NOMO-1 treated with dmso at 0.1 percent for 144 hours (cell line): ENCODE measurements at regions not wholly inside any gene's neighbourhood (a gene's known extent, or its start where the extent isn't known, plus 50 kb on each side); places are given as distances from the start of the nearest gene placed in this dataset.
"Not testable (repeated sequence)": the region's sequence is repeated elsewhere in the genome, so short reads cannot be mapped to it uniquely, and the experiment has no call there.

Source experiments
- DNase-seq: peaks from one replicate; lab custom pipeline; 2025; ENCODE audit not compliant: unreplicated experiment; lab: John Stamatoyannopoulos, UW

- no peak for DNase-seq
Observed at GRCh38 chr4:43089730-43090129, 197.2 kb downstream of the GRXCR1 start.

DNA sequence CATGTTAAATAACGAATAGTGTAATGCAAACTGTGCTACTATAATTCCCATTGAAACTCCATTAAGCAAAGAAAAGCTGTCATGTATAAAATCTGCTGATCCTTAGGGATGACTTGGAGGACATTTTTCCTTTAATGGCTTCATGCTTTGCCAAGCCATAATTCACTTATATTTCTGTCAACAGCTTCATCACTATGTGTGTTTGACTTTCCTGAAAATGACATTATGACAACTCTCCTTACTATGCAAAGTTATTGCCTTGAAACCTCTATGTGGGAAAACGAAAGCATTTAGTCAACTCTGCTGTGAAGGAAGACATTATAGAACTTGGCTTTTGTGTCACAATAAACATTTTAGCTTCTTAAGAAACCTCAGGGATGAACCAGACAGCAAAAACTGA, 210.5 kb downstream of the GRXCR1 start:
- DNase-seq, result no peak

DNA sequence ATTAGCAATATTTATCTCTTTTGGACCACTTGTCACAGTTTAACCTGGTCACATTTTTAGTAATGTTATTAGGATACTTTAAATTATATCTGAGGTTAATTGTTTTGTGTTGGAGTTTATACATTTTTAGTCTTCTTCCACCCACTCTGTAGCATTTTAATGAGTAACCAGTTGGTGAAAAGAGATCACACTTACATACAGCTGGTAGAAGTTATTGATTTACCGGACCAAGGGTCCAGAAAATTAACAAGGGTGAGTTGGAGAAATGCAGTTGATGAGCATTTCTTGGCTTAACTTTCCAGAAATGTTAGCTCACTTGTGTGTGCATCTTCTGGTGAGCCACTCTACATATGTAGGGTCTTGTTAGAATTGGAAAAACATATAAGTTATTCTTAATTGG, 219.6 kb downstream of the GRXCR1 start:
- DNase-seq, result no peak

DNA sequence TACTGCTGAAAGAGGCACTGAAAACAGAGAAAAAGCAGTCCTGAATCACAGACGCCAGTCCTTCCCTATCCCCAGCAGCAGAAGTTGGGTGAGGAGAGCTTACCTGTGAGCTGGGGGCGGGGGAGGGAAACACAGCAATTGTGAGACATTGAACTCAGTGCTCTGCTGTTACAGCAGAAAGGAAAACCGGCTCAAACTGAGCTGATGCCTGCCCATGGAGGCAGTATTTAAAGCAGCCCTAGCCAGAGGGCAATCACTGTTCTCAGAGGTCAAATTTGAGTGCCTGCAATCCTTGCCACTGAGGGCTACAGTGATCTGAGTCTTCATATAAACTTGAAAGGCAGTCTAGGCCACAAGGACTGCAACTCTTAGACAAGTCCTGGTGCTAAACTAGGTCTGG, 220.7 kb downstream of the GRXCR1 start:
- DNase-seq, result no peak

- DNase-seq, result no peak
Observed at GRCh38 chr4:43126595-43126994, 234.1 kb downstream of the GRXCR1 start.

- no peak for DNase-seq
Observed at GRCh38 chr4:43130228-43131021, 237.9 kb downstream of the GRXCR1 start.

- peak; percentile 37 for DNase-seq
Observed at GRCh38 chr4:43132010-43132582, 239.6 kb downstream of the GRXCR1 start.

GRCh38 chr4:43133566-43133965, 241.1 kb downstream of the GRXCR1 start:
- no peak for DNase-seq

DNA sequence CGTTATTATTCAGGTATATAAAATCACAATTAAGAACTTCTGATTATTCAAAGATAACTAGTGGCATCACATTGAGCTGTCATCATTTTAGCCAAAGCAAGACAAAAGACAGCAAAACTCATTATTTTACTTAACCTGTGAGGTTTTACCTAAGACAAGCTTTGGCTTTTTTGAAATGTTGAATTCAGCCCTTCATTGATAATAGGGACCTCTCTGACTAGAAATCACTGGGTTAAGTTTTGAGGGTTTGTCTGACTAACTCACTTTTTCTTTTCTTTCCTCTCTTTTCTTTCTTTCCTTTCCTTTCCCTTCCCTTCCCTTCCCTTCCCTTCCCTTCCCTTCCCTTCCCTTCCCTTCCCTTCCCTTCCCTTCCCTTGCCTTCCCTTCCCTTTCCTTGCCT, 244.2 kb downstream of the GRXCR1 start:
- no peak for DNase-seq

DNA sequence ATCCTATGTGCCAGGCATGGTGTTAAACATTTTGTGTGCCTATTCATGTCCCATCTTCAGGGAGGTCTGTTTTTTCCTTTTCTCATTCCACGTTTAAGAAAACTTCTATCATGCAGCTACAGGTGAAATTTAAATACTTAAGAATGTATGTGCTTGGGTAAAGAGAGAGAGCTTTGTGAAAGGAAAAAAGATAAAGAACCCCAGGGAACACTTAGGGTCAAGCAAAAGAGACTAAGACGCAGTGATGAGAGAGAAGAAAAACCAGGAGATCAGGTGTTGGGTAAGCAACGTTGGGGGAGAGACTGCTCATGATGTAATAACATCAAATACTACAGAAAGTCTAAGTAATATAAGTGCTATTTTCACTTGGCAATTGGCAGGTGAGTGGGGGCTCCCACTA, 253.7 kb downstream of the GRXCR1 start:
- DNase-seq, result no peak

DNA sequence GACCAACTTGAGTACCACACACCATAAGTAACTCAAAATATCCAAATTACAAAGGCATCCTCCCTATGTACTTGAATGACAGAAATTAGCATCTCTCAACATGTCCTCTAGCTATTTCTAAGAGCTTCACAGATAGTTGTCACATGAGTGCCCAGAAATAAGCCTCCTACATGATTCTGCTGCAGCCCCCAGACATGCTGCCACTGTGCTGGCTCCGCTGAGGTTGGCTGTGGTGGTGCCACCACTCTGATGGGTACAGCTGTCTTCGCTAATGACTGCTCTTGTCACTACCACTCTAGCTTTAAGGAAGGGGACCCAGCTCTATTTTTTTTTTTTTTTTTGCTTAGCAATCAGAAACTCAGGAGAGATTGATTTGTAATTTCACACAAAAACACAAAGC, 256.0 kb downstream of the GRXCR1 start:
- no peak for DNase-seq

GRCh38 chr4:43163101-43163792, 270.7 kb downstream of the GRXCR1 start:
- DNase-seq, result peak; percentile 19

DNA sequence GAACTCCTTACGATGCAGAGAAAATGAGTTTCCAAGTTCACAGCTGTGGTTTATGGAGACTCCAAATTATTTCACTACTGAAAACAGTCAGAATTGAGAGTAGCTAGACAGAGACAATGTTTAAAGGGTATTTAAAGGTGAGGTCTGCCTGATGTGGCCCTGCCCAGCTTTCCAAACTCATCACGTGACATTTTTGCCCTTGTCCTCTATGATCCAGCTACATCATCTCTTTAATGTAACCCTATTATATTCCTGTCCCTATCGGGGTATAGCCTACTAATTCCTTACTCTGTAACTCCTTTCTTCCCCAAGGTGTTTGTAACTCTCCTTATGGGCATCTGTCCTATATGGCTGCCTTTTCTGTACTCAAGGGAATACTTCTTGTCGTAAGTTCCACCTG, 297.2 kb downstream of the GRXCR1 start:
- DNase-seq, result no peak

DNA sequence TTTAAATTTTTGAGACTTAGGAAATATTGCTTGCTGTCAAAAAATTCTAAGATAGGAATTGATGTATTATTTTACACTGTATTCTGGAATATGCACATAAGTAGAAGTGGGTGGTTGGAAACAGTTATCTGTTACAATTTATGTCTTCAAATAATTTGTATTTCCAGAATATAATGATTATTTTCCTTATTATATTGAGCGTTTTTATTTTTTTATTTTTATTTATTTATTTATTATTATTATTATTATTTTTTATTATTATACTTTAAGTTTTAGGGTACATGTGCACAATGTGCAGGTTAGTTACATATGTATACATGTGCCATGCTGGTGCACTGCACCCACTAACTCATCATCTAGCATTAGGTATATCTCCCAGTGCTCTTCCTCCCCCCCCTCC, 320.1 kb downstream of the GRXCR1 start:
- DNase-seq, result not testable (repeated sequence)

DNA sequence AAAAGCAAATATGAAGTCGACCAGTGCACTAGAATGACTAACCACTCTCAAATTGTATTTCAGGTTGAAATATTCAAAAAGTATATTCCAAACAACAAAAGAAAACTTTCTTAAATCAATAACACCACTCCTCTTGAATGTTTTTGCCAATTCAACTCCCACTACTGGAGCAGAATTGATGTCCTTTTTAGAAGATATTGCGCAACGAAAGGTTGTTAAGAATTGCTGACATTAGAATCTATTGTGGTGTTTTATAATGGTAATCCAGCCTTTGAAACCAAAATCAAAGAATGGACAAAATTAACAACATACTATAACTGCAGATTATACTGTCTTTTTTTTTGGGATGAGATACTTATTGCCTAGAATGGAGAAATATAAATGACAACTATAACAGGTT, 331.3 kb downstream of the GRXCR1 start:
- no peak for DNase-seq

GRCh38 chr4:43224559-43224958, 332.0 kb downstream of the GRXCR1 start:
- no peak for DNase-seq

DNA sequence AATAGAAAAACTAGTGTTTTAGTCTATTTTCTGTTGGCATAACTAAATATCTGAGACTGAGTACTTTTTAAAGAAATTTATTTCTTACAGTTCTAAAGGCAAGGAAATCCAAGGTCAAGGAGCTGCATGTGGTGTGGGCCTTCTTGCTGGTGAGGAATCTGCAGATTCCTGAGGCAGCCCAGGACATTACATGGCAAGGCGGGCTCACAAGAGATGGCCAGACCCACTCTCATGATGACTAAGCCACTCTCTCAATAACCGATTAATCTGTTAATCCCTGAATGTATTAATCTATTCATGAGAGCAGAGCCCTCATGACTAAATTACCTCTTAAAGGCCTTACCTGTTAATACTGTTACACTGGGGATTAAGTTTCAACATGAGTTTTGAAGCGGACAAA, 340.8 kb downstream of the GRXCR1 start:
- no peak for DNase-seq

- no peak for DNase-seq
Observed at GRCh38 chr4:43234626-43235415, 342.3 kb downstream of the GRXCR1 start.

DNA sequence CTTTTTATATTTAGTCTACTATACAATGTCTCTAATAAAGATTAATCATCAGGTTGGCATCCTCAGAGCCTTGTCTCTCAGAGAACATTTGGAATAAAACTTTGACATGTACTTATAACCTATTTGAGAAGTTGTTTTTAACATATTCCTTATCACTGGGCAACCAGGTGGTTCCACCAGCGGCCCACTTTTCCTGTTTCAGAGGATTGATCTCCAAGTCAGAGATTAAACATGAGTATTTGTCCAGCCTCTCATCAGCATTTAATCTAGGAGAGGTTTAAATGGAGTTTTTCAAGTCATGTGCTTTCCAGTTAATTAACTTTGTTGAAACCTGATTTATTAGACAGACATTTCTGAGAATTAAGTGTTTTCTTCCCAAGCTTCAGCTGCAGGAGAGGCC, 345.5 kb downstream of the GRXCR1 start:
- no peak for DNase-seq

GRCh38 chr4:43238585-43238984, 346.1 kb downstream of the GRXCR1 start:
- no peak for DNase-seq

DNA sequence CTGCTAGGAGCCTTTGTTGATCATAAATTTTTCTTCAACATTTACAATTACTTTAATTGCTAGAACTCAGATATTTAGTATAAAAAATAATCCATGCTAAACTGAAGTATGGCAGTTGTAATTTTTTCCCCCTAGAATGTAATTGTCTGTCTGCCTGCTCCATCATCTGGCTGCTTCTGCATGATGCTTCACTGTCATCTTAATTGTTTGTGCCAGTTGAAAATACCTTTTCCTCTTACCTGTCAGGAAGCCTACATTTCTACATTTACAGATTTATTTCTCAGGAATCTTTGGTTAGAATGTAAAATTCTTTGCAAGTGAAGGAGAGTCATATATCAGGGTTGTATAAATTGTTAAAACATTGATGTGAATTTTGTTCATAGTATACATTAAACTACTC, 348.6 kb downstream of the GRXCR1 start:
- DNase-seq, result no peak

DNA sequence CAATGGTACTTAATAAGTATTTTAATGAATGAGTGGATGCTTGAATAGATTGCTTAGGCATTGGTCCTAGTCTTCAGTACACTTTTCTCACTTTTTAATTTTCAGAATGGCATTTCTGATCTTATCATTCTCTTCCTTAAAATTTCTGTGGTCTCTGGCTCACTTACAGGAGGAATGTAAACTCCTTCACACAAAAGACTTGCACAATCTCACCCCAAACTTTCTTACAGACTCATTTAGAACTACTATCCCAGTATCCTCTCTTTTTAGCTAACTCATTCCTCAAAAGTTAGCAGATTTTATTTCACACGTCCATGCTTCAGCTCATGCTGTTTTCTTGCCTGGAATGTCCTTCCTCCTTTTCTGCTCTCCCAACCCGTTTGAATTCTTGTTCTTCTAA, 350.1 kb downstream of the GRXCR1 start:
- no peak for DNase-seq
